WTC11 (cell line): ENCODE measurements at regions not wholly inside any gene's neighbourhood (a gene's known extent, or its start where the extent isn't known, plus 50 kb on each side); places are given as distances from the start of the nearest gene placed in this dataset.

Experiments used
- ATAC-seq: fragments of 200-7000 bp; cut with Tn5 transposase; 2 replicates; pipeline ENCODE4 v1.10.0; 2021; ENCODE audit warnings: mild to moderate bottlenecking, moderate library complexity
- CTCF ChIA-PET: fragments of 300-600 bp; sonication (Branson Sonifier 250); formaldehyde crosslinking; loops from one replicate; lab custom pipeline; 2021; ENCODE audit warnings: antibody characterized with exemption; lab: Charles Lee
- POLR2A ChIA-PET: fragments of 350-600 bp; sonication (Branson Sonifier 250); formaldehyde crosslinking; loops from one replicate; lab custom pipeline; 2021; ENCODE audit warnings: antibody characterized with exemption; lab: Charles Lee
- DNase-seq: peaks from one replicate; pipeline ENCODE4 v3.0.0; 2021; ENCODE audit warnings: low spot score
- H3K27ac Mint-ChIP-seq: 2 replicates; pipeline ENCODE4 v1.8.0; 2021; ENCODE audit warnings: mixed read lengths
- H3K27me3 Mint-ChIP-seq: 2 replicates; pipeline ENCODE4 v1.8.0; 2021; ENCODE audit warnings: low read depth, mild to moderate bottlenecking, moderate library complexity, mixed read lengths
- H3K36me3 Mint-ChIP-seq: 2 replicates; pipeline ENCODE4 v1.8.0; 2021; ENCODE audit warnings: mixed read lengths
- H3K4me1 Mint-ChIP-seq: 2 replicates; pipeline ENCODE4 v1.8.0; 2022; ENCODE audit warnings: mixed read lengths
- H3K4me3 Mint-ChIP-seq: 2 replicates; pipeline ENCODE4 v1.8.0; 2021; ENCODE audit warnings: mild to moderate bottlenecking, moderate library complexity, mixed read lengths
- H3K9me3 Mint-ChIP-seq: 2 replicates; pipeline ENCODE4 v1.8.0; 2021; ENCODE audit warnings: mixed read lengths
- ATF1 ChIP-seq: sonication (generic); formaldehyde crosslinking; IDR thresholded peaks from 2 replicates; pipeline ENCODE4 v1.8.1; 2023; ENCODE audit warnings: mild to moderate bottlenecking, moderate library complexity, missing genetic modification reagents
- CBFB ChIP-seq: sonication (generic); formaldehyde crosslinking; IDR thresholded peaks from 2 replicates; pipeline ENCODE4 v1.8.1; 2022; ENCODE audit warnings: mild to moderate bottlenecking, low read depth, missing genetic modification reagents
- CREM ChIP-seq: sonication (generic); formaldehyde crosslinking; IDR thresholded peaks from 2 replicates; pipeline ENCODE4 v1.8.1; 2022; ENCODE audit warnings: mild to moderate bottlenecking, missing genetic modification reagents, moderate library complexity
- CTCF ChIP-seq: fragments of 200-600 bp; IDR thresholded peaks from 2 replicates; pipeline ENCODE4 v1.8.0; 2022; ENCODE audit warnings: antibody characterized with exemption
- EMX1 ChIP-seq: fragments of 250-450 bp; sonication (Bioruptor Pico); IDR thresholded peaks from 2 replicates; pipeline ENCODE4 v1.8.0; 2021; ENCODE audit warnings: mild to moderate bottlenecking
- GTF2I ChIP-seq: fragments of 250-450 bp; sonication (Bioruptor Pico); conservative IDR thresholded peaks from 2 replicates; pipeline ENCODE4 v1.4.0; 2021; ENCODE audit warnings: mild to moderate bottlenecking
- IRF2 ChIP-seq: sonication (generic); formaldehyde crosslinking; IDR thresholded peaks from 2 replicates; pipeline ENCODE4 v1.8.0; 2022; ENCODE audit warnings: low read depth, missing genetic modification reagents, borderline replicate concordance
- MAX ChIP-seq: sonication (generic); formaldehyde crosslinking; IDR thresholded peaks from 2 replicates; pipeline ENCODE4 v1.8.0; 2022; ENCODE audit warnings: mild to moderate bottlenecking, missing genetic modification reagents
- MXD4 ChIP-seq: fragments of 250-450 bp; sonication (Bioruptor Pico); IDR thresholded peaks from 2 replicates; pipeline ENCODE4 v1.8.0; 2021; ENCODE audit warnings: mild to moderate bottlenecking, moderate library complexity, borderline replicate concordance
- TEAD4 ChIP-seq: sonication (generic); formaldehyde crosslinking; IDR thresholded peaks from 2 replicates; pipeline ENCODE4 v1.8.0; 2022; ENCODE audit warnings: mild to moderate bottlenecking, missing genetic modification reagents
- TP53 ChIP-seq: sonication (generic); formaldehyde crosslinking; IDR thresholded peaks from 2 replicates; pipeline ENCODE4 v1.8.1; 2023; ENCODE audit warnings: mild to moderate bottlenecking, missing genetic modification reagents
- ZBTB43 ChIP-seq: sonication (generic); formaldehyde crosslinking; IDR thresholded peaks from 2 replicates; pipeline ENCODE4 v1.8.1; 2023; ENCODE audit warnings: mild to moderate bottlenecking, missing genetic modification reagents
- ZNF232 ChIP-seq: sonication (generic); formaldehyde crosslinking; IDR thresholded peaks from 2 replicates; pipeline ENCODE4 v1.8.0; 2022; ENCODE audit warnings: mild to moderate bottlenecking, missing genetic modification reagents
- ZSCAN18 ChIP-seq: fragments of 250-450 bp; sonication (Bioruptor Pico); IDR thresholded peaks from 2 replicates; pipeline ENCODE4 v2.1.2; 2022; ENCODE audit warnings: mild to moderate bottlenecking, moderate library complexity
- TF ChIP-seq, protein P1 (sequence below): sonication (generic); formaldehyde crosslinking; IDR thresholded peaks from 2 replicates; pipeline ENCODE4 v1.8.1; 2022; ENCODE audit warnings: low read depth, missing genetic modification reagents, borderline replicate concordance
- TF ChIP-seq, protein P2 (sequence below): sonication (generic); formaldehyde crosslinking; IDR thresholded peaks from 2 replicates; pipeline ENCODE4 v1.8.0; 2023; ENCODE audit warnings: missing genetic modification reagents, mild to moderate bottlenecking, borderline replicate concordance

GRCh38 chr22:26916236-26916635 is 258.8 kb downstream of the MIAT start:
- Mint-ChIP-seq H3K36me3 (no peaks in the 10 kb centered on the region), H3K9me3 (peaks cover 9% of the 10 kb centered on the region), H3K4me3 (no peak overlapping the region), H3K27ac (no peak overlapping the region), H3K4me1 (peaks cover 29% of the 10 kb centered on the region), H3K27me3 (no peaks in the 10 kb centered on the region; the same call in none of the 2 replicates)
- ChIA-PET CTCF (no interaction called here), POLR2A (no interaction called here)
- no peak for ATAC-seq
- TF ChIP-seq MXD4 (CRISPR knock-in tag) (no peak), TEAD4 (CRISPR knock-in tag) (no peak), CTCF (no peak), MAX (CRISPR knock-in tag) (no peak), CREM (CRISPR knock-in tag) (no peak), ZBTB43 (CRISPR knock-in tag) (no peak), EMX1 (no peak), TP53 (no peak), ZSCAN18 (no peak), GTF2I (no peak), ATF1 (no peak), ZNF232 (CRISPR knock-in tag) (no peak), CBFB (CRISPR knock-in tag) (no peak), IRF2 (CRISPR knock-in tag) (no peak)
- TF ChIP-seq, protein P1, sequence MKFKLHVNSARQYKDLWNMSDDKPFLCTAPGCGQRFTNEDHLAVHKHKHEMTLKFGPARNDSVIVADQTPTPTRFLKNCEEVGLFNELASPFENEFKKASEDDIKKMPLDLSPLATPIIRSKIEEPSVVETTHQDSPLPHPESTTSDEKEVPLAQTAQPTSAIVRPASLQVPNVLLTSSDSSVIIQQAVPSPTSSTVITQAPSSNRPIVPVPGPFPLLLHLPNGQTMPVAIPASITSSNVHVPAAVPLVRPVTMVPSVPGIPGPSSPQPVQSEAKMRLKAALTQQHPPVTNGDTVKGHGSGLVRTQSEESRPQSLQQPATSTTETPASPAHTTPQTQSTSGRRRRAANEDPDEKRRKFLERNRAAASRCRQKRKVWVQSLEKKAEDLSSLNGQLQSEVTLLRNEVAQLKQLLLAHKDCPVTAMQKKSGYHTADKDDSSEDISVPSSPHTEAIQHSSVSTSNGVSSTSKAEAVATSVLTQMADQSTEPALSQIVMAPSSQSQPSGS (CRISPR knock-in tag), result no peak
- TF ChIP-seq, protein P2, sequence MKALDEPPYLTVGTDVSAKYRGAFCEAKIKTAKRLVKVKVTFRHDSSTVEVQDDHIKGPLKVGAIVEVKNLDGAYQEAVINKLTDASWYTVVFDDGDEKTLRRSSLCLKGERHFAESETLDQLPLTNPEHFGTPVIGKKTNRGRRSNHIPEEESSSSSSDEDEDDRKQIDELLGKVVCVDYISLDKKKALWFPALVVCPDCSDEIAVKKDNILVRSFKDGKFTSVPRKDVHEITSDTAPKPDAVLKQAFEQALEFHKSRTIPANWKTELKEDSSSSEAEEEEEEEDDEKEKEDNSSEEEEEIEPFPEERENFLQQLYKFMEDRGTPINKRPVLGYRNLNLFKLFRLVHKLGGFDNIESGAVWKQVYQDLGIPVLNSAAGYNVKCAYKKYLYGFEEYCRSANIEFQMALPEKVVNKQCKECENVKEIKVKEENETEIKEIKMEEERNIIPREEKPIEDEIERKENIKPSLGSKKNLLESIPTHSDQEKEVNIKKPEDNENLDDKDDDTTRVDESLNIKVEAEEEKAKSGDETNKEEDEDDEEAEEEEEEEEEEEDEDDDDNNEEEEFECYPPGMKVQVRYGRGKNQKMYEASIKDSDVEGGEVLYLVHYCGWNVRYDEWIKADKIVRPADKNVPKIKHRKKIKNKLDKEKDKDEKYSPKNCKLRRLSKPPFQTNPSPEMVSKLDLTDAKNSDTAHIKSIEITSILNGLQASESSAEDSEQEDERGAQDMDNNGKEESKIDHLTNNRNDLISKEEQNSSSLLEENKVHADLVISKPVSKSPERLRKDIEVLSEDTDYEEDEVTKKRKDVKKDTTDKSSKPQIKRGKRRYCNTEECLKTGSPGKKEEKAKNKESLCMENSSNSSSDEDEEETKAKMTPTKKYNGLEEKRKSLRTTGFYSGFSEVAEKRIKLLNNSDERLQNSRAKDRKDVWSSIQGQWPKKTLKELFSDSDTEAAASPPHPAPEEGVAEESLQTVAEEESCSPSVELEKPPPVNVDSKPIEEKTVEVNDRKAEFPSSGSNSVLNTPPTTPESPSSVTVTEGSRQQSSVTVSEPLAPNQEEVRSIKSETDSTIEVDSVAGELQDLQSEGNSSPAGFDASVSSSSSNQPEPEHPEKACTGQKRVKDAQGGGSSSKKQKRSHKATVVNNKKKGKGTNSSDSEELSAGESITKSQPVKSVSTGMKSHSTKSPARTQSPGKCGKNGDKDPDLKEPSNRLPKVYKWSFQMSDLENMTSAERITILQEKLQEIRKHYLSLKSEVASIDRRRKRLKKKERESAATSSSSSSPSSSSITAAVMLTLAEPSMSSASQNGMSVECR, result no peak
- no peak for DNase-seq

DNA sequence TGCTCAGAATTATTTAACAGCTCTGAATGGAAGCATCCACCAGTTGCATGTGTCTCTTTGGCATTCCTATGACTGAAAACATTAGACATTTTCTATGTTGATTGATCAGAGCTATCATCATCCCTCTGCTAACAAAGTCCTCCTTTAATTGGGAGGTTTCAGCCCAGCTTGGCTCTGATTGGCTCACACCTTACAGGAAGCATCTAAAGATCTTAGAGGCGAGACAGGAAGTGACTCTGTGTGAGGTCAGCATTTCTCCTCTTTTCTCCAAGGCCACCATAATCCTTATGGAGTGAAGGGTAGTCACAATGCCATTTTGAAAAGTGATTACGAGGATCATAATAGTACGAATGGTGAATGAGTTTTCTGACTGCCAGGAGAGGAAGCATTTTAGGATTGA is 260.8 kb downstream of the MIAT start:
- H3K27me3 Mint-ChIP-seq, result no peaks in the 10 kb centered on the region; the same call in none of the 2 replicates
- peaks cover 15% of the 10 kb centered on the region for H3K4me1 Mint-ChIP-seq
- ATAC-seq (no peak), DNase-seq (no peak)
- POLR2A ChIA-PET, result interaction anchor here (0.6 to 0.7 kb wide), 2 partner anchors 14 to 209 kb away, joined by 3 to 4 read pairs; no protein-coding TSS in a partner anchor
- H3K9me3 Mint-ChIP-seq, result peaks cover 9% of the 10 kb centered on the region
- no peak overlapping the region; the same call in 1 of the 2 replicates for H3K27ac Mint-ChIP-seq
- CTCF ChIA-PET, result interaction anchor here (0.6 kb wide), 2 partner anchors 48 to 139 kb away, joined by 4 to 6 read pairs; no protein-coding TSS in a partner anchor
- no peak for TF ChIP-seq CTCF
- H3K36me3 Mint-ChIP-seq, result no peaks in the 10 kb centered on the region
- no peak overlapping the region for H3K4me3 Mint-ChIP-seq
